ENCODE measurements at regions not wholly inside any gene's neighbourhood (a gene's known extent, or its start where the extent isn't known, plus 50 kb on each side); places are given as distances from the start of the nearest gene placed in this dataset.
"Not testable (repeated sequence)": the region's sequence is repeated elsewhere in the genome, so short reads cannot be mapped to it uniquely, and the experiment has no call there.

DNA sequence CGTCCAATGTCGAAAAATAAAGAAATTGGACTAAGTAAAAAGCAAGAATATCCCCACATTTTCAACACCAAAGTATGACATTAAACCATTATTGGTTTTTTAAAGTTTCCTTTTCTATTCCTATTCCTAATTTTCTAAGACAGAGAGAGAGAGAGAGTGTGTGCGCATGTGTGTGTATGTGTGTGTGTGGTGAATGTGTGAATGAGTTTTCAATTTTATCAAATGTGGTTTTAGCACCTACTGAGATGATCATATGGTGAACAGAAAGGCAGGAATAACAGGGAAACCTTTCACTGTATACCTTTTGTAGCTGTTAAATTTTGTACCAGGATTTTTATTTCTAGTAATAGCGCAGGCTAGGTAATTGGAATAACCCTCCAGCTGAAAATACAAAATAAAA, 80.4 kb upstream of the RAP1B start:
- in situ Hi-C loops (cut with MboI; ENCODE audit: low pct_unique_long_range_greater_than_20kb, low sequenced_read_pairs) = no loop called here

GRCh38 chr12:68530965-68531364, 79.7 kb upstream of the RAP1B start:
- in situ Hi-C loops (cut with MboI; ENCODE audit: low pct_unique_long_range_greater_than_20kb, low sequenced_read_pairs) = no loop called here
- DNase-seq = no peak

More for the DNA sequence above, 80.4 kb upstream of the RAP1B start:
- no peak for DNase-seq

GRCh38 chr12:68532204-68532886, 78.4 kb upstream of the RAP1B start:
- in situ Hi-C loops (cut with MboI; ENCODE audit: low pct_unique_long_range_greater_than_20kb, low sequenced_read_pairs) = no loop called here
- DNase-seq = no peak

GRCh38 chr12:68532887-68533248, 77.8 kb upstream of the RAP1B start:
- DNase-seq = no peak
- in situ Hi-C loops (cut with MboI; ENCODE audit: low pct_unique_long_range_greater_than_20kb, low sequenced_read_pairs) = no loop called here

- no peak for DNase-seq
- in situ Hi-C loops (cut with MboI; ENCODE audit: low pct_unique_long_range_greater_than_20kb, low sequenced_read_pairs) = no loop called here
These were observed 76.6 kb upstream of the RAP1B start for GRCh38 chr12:68534108-68534507.

- in situ Hi-C loops (cut with MboI; ENCODE audit: low pct_unique_long_range_greater_than_20kb, low sequenced_read_pairs) = no loop called here
- no peak for DNase-seq
These were observed 73.7 kb upstream of the RAP1B start for GRCh38 chr12:68536885-68537485.

DNA sequence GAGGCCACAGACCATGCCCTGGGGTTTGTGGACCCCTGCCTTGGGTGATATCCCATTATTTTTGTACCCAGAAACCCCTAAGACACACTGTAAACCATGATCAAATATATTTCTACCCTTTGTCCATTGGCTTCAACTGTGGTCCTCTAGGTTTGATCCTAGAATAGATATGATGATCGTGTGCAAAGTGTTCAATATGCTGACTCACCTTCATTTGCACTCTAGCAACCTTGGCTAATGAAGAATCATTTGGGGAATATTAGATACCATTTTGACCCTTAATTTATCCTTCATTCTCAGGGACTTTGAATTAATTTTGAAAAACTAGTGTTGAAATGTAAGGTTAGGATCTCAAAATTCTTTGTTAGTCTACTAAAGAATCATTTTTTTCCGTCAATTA, 73.1 kb upstream of the RAP1B start:
- DNase-seq = no peak
- in situ Hi-C loops (cut with MboI; ENCODE audit: low pct_unique_long_range_greater_than_20kb, low sequenced_read_pairs) = no loop called here

DNA sequence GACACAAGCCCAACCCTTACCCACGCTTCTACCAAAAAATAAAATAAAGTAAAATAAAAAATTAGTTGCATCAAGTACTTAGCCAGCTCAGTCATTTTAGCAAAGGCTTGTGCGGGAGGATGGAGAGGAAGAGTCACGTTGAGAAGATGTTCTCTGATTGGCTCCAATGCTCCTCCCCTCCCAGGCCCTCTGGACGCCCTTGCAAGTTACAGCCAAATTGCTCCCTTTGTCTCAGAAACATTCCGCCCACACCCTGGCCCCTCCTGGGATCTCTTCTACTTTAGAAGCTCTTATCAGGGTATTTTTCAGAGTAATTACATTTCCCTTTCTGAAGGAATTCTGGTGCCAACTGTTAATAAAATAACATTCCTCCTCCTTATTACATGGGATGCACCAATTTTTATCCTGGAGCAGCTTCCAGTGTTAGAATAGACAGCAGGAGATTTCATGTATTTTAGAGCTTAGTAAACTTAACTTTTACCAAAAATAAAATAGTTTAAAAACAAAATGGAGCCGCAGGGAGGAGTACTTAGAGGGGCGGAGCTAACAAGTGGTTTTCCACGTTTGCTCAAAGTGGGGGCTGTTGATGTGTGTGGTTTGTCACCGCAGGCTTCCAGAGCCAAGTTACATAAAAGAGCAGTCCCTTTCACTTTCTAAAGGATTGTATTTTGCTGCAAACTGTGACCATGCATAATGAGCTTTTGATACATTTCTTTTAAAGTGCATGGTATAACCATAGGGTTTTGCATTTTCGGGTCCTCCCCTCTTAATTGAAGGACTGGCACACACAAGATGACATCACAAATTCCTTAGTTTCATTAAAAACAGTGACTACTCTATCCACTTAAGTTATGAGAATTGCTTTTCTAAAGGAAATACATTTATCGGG, 71.7 kb upstream of the RAP1B start:
- in situ Hi-C loops (cut with MboI; ENCODE audit: low pct_unique_long_range_greater_than_20kb, low sequenced_read_pairs) = no loop called here
- peak; percentile 70 for DNase-seq

GRCh38 chr12:68539615-68539952, 71.1 kb upstream of the RAP1B start:
- in situ Hi-C loops (cut with MboI; ENCODE audit: low pct_unique_long_range_greater_than_20kb, low sequenced_read_pairs) = no loop called here
- DNase-seq = no peak

DNA sequence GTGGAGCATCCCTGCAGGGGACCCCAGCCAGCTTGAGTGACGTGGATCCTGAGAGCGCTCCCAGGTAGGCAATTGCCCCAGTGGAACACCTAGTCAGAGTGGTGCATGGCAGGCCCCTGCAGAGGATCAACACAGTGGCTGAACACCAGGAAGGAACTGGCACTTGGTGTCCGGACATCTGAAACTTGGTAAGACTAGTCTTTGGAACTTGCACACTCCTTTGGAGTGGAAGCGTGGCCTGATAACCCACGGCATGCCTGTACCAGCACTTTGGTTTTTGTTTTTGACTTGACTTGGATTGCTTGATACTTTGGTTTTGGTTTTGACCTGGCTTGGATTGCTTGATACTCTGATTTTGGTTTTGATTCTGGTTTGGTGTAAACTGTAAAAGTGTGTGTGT, 69.9 kb upstream of the RAP1B start:
- DNase-seq; in situ Hi-C loops (cut with MboI; ENCODE audit: low pct_unique_long_range_greater_than_20kb, low sequenced_read_pairs): not testable (repeated sequence)

- DNase-seq; in situ Hi-C loops (cut with MboI; ENCODE audit: low pct_unique_long_range_greater_than_20kb, low sequenced_read_pairs): not testable (repeated sequence)
These were observed 63.4 kb upstream of the RAP1B start for GRCh38 chr12:68547318-68547717.

- in situ Hi-C loops (cut with MboI; ENCODE audit: low pct_unique_long_range_greater_than_20kb, low sequenced_read_pairs); DNase-seq: not testable (repeated sequence)
These were observed 58.0 kb upstream of the RAP1B start for GRCh38 chr12:68552605-68553195.

GRCh38 chr12:68557011-68557730, 53.5 kb upstream of the RAP1B start:
- no peak for DNase-seq
- in situ Hi-C loops (cut with MboI; ENCODE audit: low pct_unique_long_range_greater_than_20kb, low sequenced_read_pairs) = no loop called here

DNA sequence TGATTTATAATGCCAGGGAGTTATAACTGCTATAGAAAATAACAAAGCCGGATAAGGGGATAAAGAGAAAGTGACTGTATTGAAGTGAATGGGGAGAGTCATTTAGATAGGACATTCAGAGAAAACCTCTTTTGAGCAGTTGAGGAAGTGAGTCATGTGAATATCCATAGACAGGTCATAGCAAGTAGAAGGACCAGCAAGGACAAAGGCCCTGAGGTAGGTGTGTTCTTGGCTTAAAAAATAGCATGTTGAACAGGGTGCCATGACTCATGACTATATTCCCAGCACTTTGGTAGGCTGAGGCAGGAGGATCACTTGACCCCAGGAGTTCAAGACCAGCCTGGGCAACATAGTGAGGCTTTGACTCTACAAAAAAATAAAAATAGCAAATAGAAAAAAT, 51.5 kb upstream of the RAP1B start:
- DNase-seq = no peak
- in situ Hi-C loops (cut with MboI; ENCODE audit: low pct_unique_long_range_greater_than_20kb, low sequenced_read_pairs) = no loop called here

DNA sequence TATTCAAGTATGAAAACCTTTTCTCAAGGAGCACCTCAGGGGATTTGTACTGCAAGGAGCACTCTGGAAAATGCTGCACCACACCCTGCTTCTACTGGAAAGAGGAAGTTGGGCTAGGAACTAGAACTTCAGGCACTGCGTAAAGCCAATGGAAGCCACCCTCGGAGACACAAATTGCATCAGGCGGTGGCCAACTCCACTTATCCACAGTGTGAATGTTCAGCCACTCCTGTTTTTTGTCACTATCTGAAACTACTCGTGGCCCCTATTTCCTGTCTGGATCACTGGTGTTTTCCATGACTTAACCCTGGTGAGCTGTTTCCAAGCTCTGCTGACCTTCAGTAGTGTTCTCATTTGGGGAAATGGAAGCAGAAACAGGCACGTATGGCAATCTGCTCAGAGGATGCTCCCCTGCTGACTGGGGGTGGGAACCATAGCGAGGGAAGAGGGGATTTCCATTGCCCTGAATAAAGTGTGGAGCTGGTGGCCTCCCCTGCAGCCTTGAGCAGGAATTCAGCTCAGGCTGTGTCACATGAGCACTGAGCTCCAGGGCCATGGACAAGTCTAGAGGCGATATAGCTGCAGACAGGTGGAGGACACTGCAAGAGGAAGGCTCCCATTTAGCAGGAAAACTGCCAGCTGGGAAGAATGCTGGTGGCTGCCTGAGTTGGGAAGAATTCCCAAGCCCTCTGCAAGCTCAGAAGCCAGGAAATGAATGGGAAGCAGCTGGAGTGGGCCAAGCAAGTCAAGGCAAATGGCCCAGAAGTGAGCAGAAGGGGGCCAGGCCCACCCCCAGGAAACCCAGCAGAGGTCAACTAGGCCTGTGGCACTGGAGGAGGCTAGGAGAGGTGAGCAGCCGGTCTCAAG, 50.5 kb upstream of the RAP1B start:
- peak; percentile 81 for DNase-seq
- in situ Hi-C loops (cut with MboI; ENCODE audit: low pct_unique_long_range_greater_than_20kb, low sequenced_read_pairs) = no loop called here

DNA sequence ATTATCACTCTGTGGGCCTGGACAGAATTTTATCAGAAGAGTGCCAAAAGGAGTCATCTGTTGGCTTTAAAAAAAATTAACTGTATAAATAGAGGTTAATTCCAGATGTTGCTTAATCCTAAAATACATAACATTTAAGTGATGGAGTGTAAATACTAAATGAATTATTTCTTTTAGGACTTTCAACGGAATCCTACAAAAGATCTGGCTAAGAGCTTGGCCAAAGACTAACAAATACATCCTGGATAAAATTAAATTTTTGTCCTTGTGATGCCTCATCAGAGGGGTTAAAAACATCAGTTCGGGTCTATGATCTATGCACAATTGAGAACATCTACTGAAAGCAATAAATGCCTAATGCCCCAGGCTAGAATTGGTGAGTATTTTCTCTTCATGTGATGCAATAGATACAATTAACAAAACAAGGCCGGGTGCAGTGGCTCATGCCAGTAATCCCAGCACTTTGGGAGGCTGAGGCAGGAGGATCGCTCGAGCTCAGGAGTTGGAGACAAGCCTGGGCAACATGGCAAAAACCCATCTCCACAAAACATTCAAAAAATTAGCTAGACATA, 49.8 kb upstream of the RAP1B start:
- in situ Hi-C loops (cut with MboI; ENCODE audit: low pct_unique_long_range_greater_than_20kb, low sequenced_read_pairs) = no loop called here
- no peak for DNase-seq
